CMK (cell line): ENCODE measurements at regions not wholly inside any gene's neighbourhood (a gene's known extent, or its start where the extent isn't known, plus 50 kb on each side); places are given as distances from the start of the nearest gene placed in this dataset.
"Not testable (repeated sequence)": the region's sequence is repeated elsewhere in the genome, so short reads cannot be mapped to it uniquely, and the experiment has no call there.

Experiments
- DNase-seq: peaks from one replicate; pipeline ENCODE4 v3.0.0-alpha.2; 2010; ENCODE audit warnings: low read depth

- no peak for DNase-seq
These were observed 376.7 kb upstream of the DIPK2B start for GRCh38 chrX:45577361-45577760.

DNA sequence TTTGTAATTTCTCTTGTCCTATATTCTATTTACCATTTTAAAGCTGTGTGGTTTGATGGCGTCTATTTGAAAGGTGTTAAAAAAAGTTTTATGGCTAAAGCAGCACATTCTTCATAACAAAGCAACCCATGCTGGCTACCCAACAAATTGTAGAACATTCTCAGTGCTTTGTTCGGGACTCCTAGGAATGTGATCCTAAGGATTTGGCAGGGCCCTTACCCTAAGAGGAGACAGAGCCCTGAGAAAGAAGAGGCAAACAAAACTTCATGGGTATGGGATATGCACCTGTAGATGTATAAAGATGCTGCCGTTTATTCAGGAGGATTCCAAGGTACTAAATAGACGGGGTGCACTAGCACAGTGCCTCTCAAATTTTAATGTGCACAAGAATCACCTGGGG, 370.8 kb upstream of the DIPK2B start:
- DNase-seq = no peak

DNA sequence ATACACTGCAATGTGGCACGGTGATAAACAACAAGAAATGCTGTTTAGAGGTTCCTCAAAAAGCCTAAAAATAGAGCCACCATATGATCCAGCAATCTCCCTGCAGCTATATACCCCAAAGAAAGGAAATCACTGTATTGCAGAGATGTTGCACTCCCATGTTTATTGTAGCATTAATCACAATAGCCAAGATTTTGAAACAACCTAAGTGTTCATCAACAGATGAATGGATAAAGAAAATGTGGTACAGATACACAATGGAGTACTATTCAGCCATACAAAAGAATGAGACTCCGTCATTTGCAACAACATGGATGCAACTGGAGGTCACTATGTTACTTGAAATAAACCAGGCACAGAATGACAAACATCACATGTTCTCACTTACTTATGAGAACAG, 365.8 kb upstream of the DIPK2B start:
- no peak for DNase-seq

- no peak for DNase-seq
These were observed 356.7 kb upstream of the DIPK2B start for GRCh38 chrX:45557387-45557786.

- DNase-seq = no peak
These were observed 354.1 kb upstream of the DIPK2B start for GRCh38 chrX:45554736-45555135.

GRCh38 chrX:45553417-45553816, 352.7 kb upstream of the DIPK2B start:
- no peak for DNase-seq

- DNase-seq = not testable (repeated sequence)
These were observed 346.0 kb upstream of the DIPK2B start for GRCh38 chrX:45546697-45547096.

GRCh38 chrX:45540181-45540580, 339.5 kb upstream of the DIPK2B start:
- no peak for DNase-seq

DNA sequence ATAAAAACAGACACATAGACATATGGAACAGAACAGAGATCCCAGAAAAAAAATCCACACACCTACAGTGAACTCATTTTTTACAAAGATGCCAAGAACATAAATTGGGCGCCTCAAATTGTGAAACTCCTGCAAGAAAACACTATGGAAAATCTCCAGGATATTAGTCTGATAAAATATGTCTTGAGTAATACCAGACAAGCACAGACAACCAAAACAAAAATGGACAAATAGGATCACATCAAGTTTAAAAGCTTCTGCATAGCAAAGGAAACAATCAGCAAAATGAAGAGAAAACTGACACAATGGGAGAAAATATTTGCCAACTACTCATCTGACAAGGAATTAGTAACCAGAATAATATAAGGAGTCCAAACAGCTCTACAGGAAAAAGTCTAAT, 337.3 kb upstream of the DIPK2B start:
- DNase-seq = no peak

- no peak for DNase-seq
These were observed 327.2 kb upstream of the DIPK2B start for GRCh38 chrX:45527834-45528233.

DNA sequence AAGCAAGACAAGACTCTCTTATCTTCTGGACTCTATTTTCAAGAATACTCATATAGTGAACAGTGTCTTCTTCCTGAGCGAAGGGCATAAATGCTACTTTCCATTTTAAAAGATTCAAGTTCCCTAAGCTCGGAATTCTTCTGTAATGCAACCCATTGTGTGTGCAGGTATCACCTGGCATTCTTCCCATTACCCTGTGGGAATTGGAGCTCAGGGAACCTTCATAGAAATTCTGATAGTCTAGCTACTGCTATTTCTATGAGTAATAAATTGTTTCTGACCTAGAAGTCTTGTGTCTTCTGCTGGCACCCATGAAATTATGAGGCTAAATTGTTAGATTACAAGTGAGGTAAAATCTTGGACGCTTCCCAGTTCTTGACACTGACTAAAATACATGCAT, 324.1 kb upstream of the DIPK2B start:
- no peak for DNase-seq

DNA sequence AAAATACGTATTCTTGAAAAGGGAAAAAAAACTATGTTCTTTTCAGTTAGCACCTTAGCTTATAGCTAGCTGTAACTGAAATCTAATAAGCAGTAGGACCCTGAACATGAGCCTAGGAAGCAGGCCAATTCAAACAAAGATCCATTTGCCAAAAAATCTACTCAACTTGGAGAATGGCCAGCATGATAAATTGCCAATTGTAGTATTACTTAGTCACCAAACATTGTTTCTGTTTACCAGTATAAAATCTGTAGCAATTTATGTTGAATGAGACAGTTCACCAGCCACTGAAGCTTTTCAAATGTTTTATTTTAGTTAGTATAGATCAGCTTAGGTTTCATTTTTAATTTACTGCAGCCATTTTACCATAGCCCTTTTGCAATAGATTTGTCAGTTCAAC, 323.6 kb upstream of the DIPK2B start:
- DNase-seq = no peak

- DNase-seq = no peak
These were observed 317.9 kb upstream of the DIPK2B start for GRCh38 chrX:45518552-45518951.

DNA sequence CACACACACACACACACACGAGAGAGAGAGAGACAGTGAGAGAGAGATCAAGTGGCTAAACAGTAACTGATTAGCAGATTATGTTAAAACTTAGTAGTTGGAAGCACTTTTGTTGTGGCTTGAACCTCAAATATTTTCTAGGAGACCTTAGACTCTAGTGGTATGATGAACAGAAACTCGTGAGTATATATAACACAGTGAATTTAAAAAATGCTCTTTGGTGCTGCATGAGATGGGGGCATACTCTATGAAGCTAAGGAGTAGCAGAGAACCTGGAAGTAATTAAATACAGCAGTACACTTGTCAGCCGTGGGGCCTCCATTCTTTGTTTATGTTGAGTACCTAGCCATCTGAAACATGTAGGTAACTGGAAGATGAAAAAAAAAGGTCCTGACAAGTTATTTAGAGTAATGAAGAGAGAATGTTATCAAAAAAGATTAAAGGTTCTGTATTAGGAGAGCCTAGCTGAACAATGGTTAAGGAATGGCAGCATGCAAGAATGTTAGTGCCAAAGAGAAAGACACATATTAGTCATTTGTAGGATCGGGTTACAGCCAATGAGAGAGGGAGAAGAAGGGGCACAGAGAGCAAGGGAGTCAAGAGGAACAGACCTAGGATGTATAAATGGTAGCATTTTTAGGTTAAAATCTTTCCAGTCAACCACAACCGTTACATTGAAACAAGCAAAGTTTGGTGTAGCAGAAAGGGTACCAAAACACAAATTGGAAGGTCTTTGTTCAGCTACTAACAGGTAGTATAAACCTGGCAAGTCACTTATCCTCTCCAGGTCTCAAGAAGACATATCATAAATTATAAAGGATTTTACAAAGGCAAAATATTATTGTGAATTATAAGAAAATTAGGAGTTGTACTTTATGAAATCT, 316.7 kb upstream of the DIPK2B start:
- no peak for DNase-seq

DNA sequence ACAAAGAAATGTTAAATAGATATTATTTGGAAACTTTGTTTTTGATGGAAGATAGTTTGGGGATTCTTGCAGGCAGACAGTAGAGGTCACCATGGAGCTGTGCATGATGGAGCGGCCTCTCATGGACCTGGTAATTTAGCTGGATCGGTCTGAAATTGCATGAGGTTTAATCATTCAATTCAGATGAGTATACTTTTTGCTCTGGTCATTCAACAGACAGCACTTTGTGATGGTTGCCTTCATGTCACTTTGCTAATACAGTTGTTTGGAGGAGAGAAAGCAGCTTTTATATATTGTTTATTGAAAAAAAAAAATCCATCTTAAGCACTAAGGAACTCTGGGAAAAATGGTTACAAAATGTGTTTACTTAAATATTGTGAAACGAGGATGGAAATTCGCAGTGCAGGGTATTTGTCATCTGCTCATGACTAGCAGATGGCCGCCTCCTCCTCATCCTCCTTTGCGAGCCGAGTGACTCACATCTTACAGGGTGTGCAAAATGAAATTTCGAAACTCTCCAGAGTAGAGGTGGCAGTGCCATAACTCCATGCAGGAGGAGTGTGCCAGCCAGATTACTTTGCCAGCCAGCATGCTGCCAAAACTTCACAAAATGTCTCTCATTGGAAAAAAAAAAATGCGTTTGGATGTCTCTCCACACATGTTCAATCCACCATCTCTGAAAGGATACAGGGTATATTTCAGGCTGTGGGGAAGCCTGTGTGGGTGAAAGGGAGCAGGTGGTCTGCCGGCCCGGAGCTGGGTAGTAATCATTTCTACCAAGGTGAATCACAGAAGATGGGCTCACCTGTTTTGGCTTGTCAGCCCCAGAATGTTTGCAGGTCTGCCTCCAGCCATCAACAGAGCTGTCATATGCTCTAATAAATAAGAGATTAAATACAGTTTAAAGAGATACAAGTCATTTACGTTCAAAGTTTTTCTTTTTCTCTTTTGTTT, 314.9 kb upstream of the DIPK2B start:
- DNase-seq = peak; percentile 4

DNA sequence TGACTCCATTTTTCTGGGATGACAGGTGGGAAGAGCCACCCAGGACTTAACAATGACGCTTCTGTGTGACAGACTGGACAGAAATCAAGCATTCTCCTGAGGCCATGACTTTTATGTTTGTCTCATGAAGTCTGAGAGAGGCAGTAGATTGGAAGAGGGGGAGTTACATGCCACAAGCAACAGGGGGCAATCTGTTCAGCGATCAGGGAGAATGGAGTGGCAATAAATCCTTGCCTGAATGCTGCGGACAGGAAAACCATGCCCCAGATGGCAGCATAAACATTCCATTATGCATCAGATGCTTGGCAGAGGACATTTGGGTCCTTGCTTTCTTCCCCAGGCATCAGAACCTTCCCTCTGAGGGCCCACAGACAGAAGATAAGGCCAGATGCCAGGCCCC, 312.4 kb upstream of the DIPK2B start:
- DNase-seq = no peak

- no peak for DNase-seq
These were observed 307.8 kb upstream of the DIPK2B start for GRCh38 chrX:45508454-45508853.

DNA sequence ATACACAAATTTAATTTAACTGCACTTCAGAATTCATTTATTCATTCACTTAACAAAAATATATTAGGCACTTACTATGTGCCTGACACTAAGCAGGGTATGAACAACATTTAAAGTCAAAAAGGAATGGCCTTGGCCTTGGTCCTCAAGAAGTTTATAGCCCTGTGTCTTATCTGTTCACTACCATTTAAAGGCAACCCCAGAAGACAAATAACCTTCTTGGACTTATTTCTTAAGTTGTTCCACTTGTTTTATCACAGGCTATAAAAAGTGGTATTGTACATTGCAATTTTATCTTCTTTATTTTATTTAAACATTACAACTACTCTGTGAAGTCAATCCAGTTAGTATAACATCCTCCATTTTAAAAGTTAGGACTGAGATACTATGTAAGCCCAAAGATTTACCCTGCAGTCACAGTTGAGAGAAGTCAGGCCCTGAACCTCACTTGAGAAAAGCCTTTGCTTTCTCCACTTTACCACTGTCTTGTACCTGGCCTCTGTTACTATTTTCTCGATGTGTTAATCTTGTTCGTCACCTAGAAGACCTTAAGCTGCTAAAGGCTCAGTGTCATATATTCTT, 305.6 kb upstream of the DIPK2B start:
- DNase-seq = no peak

- no peak for DNase-seq
These were observed 304.5 kb upstream of the DIPK2B start for GRCh38 chrX:45505214-45505613.

DNA sequence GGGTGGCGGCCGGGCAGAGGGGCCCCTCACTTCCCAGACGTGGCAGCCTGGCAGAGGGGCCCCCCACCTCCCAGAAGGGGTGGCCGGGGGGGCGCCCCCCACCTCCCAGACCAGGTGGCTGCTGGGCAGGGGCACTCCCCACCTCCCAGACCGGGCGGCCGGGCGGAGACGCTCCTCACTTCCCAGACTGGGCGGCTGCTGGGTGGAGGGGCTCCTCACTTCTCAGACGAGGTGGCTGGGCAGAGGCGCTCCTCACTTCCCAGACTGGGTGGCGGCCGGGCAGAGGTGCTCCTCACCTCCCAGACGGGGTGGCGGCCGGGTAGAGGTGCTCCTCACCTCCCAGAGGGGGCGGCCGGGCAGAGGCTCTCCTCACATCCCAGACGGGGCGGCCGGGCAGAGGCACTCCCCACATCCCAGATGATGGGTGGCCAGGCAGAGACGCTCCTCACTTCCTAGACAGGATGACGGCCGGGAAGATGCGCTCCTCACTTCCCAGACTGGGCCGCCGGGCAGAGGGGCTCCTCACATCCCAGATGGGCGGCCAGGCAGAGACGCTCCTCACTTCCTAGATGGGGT, 303.2 kb upstream of the DIPK2B start:
- not testable (repeated sequence) for DNase-seq

DNA sequence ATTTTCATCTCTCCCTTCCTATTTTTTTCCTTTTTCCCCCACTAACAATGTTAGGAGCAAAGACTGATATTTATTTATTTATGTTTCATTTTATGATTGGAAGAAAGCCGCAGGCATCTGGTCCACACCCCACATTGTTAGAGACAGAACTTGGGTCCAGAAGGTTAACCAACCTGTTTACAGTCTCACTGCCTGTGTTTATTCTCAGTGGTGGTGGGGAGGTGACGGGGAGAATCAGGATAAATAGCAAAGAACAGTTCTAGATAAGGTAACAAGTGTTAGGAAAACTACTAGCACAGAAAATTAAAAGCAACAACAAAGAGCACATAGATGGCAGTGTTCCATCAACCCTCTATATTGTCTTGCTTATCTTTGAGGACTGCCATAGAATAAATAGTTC, 301.7 kb upstream of the DIPK2B start:
- DNase-seq = no peak

- no peak for DNase-seq
These were observed 296.6 kb upstream of the DIPK2B start for GRCh38 chrX:45497290-45497689.
